ENCODE measurements at regions not wholly inside any gene's neighbourhood (a gene's known extent, or its start where the extent isn't known, plus 50 kb on each side); places are given as distances from the start of the nearest gene placed in this dataset.
A peak's percentile ranks its signal among the peaks of the same experiment; 100 is the strongest.

GRCh38 chr11:69578167-69578566 lies 62.8 kb upstream of the CCND1 start:
- no peak overlapping the region for H3K4me3 ChIP-seq (ENCODE audit: low read depth, low read length)
- TF ChIP-seq CTCF (IDR thresholded peaks at IDR 0.05; ENCODE audit: insufficient read depth, low read depth, low read length): no peak
- no peak for DNase-seq (ENCODE audit: low read depth)

GRCh38 chr11:69580529-69580928 lies 60.4 kb upstream of the CCND1 start:
- TF ChIP-seq CTCF (IDR thresholded peaks at IDR 0.05; ENCODE audit: insufficient read depth, low read depth, low read length): no peak
- no peak overlapping the region for H3K4me3 ChIP-seq (ENCODE audit: low read depth, low read length)
- no peak for DNase-seq (ENCODE audit: low read depth)

- TF ChIP-seq CTCF (IDR thresholded peaks at IDR 0.05; ENCODE audit: insufficient read depth, low read depth, low read length): no peak
- no peak overlapping the region for H3K4me3 ChIP-seq (ENCODE audit: low read depth, low read length)
- no peak for DNase-seq (ENCODE audit: low read depth)
Measured at GRCh38 chr11:69582756-69583467, 58.0 kb upstream of the CCND1 start.

- no peak for DNase-seq (ENCODE audit: low read depth)
- H3K4me3 ChIP-seq (ENCODE audit: low read depth, low read length): no peak overlapping the region
- no peak for TF ChIP-seq CTCF (IDR thresholded peaks at IDR 0.05; ENCODE audit: insufficient read depth, low read depth, low read length)
Measured at GRCh38 chr11:69584160-69584559, 56.8 kb upstream of the CCND1 start.

- TF ChIP-seq CTCF (IDR thresholded peaks at IDR 0.05; ENCODE audit: insufficient read depth, low read depth, low read length): no peak
- no peak for DNase-seq (ENCODE audit: low read depth)
- H3K4me3 ChIP-seq (ENCODE audit: low read depth, low read length): no peak overlapping the region
Measured at GRCh38 chr11:69585385-69585784, 55.6 kb upstream of the CCND1 start.

- no peak overlapping the region for H3K4me3 ChIP-seq (ENCODE audit: low read depth, low read length)
- TF ChIP-seq CTCF (IDR thresholded peaks at IDR 0.05; ENCODE audit: insufficient read depth, low read depth, low read length): no peak
- peak; percentile 29 for DNase-seq (ENCODE audit: low read depth)
Measured at GRCh38 chr11:69587454-69588090, 53.4 kb upstream of the CCND1 start.

All from fibroblast of villous mesenchyme (primary cell).